Erythroblast (primary cell): ENCODE measurements at regions not wholly inside any gene's neighbourhood (a gene's known extent, or its start where the extent isn't known, plus 50 kb on each side); places are given as distances from the start of the nearest gene placed in this dataset.
A peak's percentile ranks its signal among the peaks of the same experiment; 100 is the strongest.

Source experiments
- DNase-seq, 2 experiments: peaks; one replicate each; lab custom pipeline; 2025; lab: John Stamatoyannopoulos, UW
- GATA1 ChIP-seq: IDR thresholded peaks from 2 replicates; pipeline ENCODE4 v1.6.1; 2011; ENCODE audit warnings: low read depth, mild to moderate bottlenecking, control low read depth, low read length, moderate library complexity
- POLR2A ChIP-seq: IDR thresholded peaks from 2 replicates; pipeline ENCODE4 v1.6.1; 2011; ENCODE audit warnings: mild to moderate bottlenecking, low read length

- peak in 1 of 2 experiments; percentile 4 for DNase-seq
- no peak for TF ChIP-seq POLR2A
- TF ChIP-seq GATA1 = no peak
These were observed 51.8 kb upstream of the RIPOR2 start for GRCh38 chr6:24987446-24988115.

DNA sequence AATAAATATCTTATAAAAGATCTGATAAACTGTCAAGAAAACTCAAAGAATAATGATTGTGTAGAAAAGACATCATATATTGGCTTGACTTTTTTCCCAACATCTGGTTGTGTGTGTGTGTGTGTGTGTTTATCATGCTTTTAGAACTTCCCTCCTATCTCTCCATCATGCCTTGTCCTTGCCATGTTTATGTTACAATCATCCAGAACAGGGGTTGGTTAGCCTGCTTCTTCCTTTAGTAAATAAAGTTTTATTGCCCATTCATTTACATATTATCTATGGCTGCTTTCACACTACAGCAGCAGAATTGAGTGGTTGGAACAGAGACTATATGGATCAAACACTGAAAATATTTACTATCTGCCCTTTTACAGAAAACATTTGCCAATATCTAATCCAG, 52.8 kb upstream of the RIPOR2 start:
- TF ChIP-seq GATA1 = no peak
- TF ChIP-seq POLR2A = no peak
- DNase-seq = no peak

DNA sequence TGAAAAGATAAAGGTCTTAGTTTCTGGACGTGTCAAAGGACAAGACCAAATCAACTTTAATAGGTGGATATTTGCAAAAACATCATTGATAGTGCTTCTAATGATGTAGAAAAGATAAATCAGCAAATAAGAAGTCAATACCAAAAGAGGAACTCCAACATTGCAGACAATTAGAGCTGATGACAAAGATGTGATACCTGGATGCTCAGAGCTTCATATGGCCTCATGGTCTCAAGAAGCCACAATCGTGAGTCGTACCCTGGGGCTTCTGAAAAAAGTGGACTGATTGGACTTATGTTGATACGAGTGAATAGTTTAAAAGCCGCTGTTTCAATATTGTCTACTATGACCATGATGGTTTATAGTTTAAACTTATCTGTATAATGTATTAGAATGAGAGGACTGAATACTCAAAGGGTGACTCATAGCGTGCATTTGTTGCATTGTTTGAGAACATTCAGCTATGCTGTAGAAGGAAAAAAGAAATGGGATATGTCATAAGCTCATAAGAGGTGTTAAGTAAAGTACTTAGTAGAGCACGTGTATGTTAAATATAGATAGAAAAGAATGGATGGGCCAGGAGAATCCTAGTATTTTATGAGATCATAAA, 54.6 kb upstream of the RIPOR2 start:
- TF ChIP-seq GATA1 (no peak), POLR2A (no peak)
- no peak for DNase-seq

DNA sequence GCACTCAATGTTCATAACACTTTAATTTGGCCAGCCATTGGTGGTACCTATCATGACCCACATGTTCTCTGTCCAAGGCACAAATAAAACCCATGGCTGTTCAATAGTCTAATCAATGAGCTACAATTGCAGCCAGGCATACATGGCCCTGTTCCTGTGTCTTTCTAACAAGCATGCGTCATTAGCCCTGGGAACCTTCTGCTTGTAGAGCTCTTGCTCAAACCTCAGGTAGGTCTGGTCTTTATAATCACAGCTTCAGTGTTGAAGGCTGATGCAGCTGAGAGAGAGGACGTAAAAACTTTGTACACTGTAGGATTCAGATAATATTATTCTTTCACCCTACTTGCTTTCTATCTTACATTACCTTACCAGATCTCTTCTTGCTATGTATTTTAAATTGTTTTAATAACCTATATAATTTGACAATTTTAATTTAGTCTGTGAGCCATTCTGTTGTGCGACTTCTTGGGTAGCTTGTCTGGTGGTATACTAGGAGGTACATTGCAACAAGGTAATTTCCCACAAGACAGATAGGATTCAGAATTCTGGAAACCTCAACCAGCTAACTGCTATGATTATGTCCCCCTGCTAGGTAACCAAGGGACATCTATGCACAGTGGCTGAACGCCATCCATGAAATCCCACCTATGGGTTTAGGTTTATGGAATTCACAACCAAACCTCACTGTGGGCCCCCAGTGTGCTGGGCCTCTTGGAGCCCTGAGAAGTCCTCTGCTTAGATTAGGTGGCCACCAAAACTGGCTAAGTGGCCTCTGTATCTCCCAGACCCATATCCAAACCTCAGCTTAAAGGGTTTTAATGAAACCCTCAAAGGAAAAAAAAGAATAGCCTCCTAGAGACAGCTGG, 55.4 kb upstream of the RIPOR2 start:
- no peak for DNase-seq
- TF ChIP-seq GATA1 = no peak
- no peak for TF ChIP-seq POLR2A

DNA sequence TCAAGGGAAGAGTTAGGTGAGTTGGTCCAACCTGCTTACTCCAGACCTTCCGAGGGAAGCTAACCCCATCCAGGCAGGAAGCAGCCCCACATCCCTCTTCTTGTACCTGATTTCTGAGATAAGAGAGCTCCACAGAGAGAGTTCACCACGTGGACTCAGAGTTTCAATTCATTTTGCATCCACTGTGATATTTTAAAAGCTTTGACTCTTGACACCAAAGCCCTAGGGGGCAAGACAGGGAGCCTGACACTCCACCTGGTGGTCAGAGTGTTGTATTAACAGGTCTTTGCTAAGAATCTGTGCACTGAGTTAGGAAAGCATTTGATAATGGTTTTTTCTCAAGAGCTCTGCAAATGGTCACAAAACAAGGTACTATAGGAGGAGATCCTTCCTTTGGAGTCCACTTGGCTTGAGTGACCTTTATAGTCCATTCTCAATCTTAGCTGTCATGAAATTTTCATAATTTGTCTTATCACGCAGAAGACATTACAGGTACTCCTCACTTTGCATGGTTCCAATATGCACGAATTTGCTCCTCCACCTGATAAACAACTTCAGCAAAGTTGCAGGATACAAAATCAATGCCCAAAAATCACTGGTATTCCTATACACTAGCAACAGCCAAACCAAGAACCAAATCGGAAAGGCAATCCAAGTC, 56.2 kb upstream of the RIPOR2 start:
- peak; percentile 43 to 59 for DNase-seq
- TF ChIP-seq GATA1 (no peak), POLR2A (no peak)

DNA sequence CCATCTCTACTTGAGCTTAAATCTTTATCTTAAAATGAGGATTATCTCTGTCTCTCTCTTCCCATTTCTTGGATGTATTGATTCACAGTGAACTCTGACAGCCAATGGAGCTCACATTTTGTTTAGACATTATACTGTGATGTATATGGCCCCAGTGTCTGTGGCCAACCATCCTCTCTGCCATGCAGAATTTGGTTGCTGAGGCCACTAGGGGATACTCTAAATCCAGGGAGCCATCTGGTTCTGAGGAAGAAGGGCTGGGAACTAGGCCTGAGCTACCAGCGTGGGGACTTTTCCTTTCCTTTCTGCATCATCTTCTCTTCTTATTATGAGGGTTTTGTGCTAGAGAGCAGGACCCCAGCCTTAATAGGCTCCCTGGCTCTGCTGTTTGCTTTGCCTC, 59.1 kb upstream of the RIPOR2 start:
- DNase-seq = no peak
- TF ChIP-seq GATA1 (no peak), POLR2A (no peak)

GRCh38 chr6:24995270-24995669, 59.5 kb upstream of the RIPOR2 start:
- DNase-seq = no peak
- TF ChIP-seq POLR2A = no peak
- TF ChIP-seq GATA1 = no peak

- no peak for TF ChIP-seq POLR2A
- TF ChIP-seq GATA1 = no peak
- DNase-seq = no peak
These were observed 60.6 kb upstream of the RIPOR2 start for GRCh38 chr6:24996269-24996836.

DNA sequence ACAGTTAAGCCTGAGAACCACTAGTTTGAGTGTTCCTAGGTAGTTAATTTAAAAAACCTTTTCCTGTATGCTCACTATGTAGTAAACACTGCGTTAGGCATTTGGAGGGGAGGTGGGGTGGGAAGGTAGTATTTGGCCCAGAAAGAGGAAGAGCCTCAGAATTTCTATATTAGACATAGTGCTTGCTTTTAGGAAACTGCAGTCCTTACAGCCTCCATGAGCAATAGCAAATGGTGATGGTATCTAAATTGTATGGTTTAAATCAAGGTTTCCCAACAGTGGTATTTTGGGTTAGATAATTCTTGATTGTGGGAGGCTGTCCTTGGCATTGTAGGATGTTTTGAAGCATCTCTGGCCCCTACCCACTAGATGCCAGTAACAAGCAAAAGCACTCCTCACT, 61.5 kb upstream of the RIPOR2 start:
- no peak for DNase-seq
- TF ChIP-seq GATA1 = no peak
- TF ChIP-seq POLR2A = no peak

- TF ChIP-seq POLR2A (no peak), GATA1 (no peak)
- DNase-seq = no peak
These were observed 62.1 kb upstream of the RIPOR2 start for GRCh38 chr6:24997905-24998304.

DNA sequence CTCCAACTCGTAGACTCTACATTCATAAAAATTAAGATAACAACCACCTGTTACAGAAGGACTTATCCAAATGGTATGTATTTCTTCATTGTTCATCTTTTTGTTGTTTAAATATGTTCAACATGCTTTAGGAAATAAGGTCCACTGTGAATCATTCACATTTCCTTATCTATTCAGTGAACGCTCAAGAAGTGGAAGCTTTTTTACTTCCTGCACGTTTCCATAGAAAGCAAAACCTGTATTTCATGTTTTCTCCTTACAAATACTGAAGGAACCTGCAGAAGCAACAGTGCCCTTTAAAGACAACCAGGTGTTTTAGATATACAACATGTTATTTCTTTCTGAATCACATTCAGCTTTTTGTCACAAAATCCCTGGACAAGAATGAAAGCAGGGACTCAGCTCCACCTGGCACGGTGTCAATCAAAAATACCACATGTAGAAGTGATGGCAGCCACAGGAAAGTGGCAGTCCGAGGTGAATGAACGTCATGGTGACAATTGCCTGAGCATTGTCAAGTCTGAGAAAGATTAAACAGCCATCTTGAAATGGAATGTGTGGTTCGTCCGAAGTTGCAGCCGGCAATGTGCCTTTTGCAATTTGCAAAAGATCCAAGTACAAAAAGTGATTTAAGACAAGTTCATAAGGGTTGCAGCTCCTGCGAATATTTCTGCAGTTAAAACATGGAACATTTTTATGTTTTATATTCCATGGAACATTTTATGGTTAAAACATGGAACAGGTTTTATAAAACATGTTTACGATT, 66.7 kb upstream of the RIPOR2 start:
- DNase-seq = no peak
- TF ChIP-seq POLR2A (no peak), GATA1 (no peak)

GRCh38 chr6:25004357-25004756, 68.6 kb upstream of the RIPOR2 start:
- no peak for DNase-seq
- TF ChIP-seq POLR2A = no peak

GRCh38 chr6:25005010-25005409, 69.2 kb upstream of the RIPOR2 start:
- no peak for DNase-seq
- TF ChIP-seq POLR2A (no peak), GATA1 (no peak)
